RWPE1 (cell line): ENCODE measurements at regions not wholly inside any gene's neighbourhood (a gene's known extent, or its start where the extent isn't known, plus 50 kb on each side); places are given as distances from the start of the nearest gene placed in this dataset.

Experiments
- CTCF ChIA-PET: fragments of 350-600 bp; sonication (Branson Sonifier 250); formaldehyde crosslinking; extraction: SDS; loops from one replicate; lab custom pipeline; 2021; lab: Yijun Ruan, JAX
- POLR2A ChIA-PET: fragments of 400-600 bp; formaldehyde crosslinking; extraction: SDS; loops from one replicate; lab custom pipeline; 2020; ENCODE audit warnings: antibody characterized with exemption; ENCODE audit not compliant: low non-redundant PET; lab: Yijun Ruan, JAX
- DNase-seq: peaks from one replicate; pipeline ENCODE4 v3.0.0; 2012; ENCODE audit warnings: low spot score
- H3K27ac ChIP-seq: fragments of 450-650 bp; 2 replicates; pipeline ENCODE4 v1.5.1; 2017
- CTCF ChIP-seq: fragments of 450-650 bp; conservative IDR thresholded peaks from 2 replicates; pipeline ENCODE4 v1.5.1; 2017; ENCODE audit warnings: low read depth, mild to moderate bottlenecking

DNA sequence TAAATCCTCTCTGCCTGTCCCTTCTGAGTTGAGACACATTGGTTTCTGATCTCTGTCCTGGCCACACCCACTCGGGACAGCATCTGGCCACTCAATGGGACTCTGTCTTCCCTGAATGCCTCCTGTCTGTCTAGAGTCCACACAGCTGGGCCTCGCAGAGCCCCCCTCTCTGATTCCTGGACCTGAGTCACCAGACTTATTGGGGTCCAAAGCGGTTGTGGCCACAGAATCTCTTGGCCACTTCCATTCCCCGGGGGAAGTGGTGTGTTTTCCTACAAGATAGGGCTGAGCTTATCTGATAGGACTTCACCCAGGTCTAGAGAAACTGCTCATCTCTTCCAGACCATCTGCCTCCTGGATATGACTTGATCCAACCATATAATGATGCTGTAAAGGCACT is 57.4 kb upstream of the WNT11 start:
- CTCF ChIA-PET: no interaction called here
- TF ChIP-seq CTCF: no peak
- no peak for DNase-seq

GRCh38 chr11:76263166-76263565 is 56.9 kb upstream of the WNT11 start:
- no peak overlapping the region for H3K27ac ChIP-seq
- CTCF ChIA-PET: no interaction called here
- POLR2A ChIA-PET: no interaction called here
- no peak for TF ChIP-seq CTCF
- no peak for DNase-seq

More for the DNA sequence above, 57.4 kb upstream of the WNT11 start:
- H3K27ac ChIP-seq: no peak overlapping the region
- POLR2A ChIA-PET: no interaction called here

- no peak overlapping the region for H3K27ac ChIP-seq
- POLR2A ChIA-PET: no interaction called here
- CTCF ChIA-PET: no interaction called here
- no peak for DNase-seq
- no peak for TF ChIP-seq CTCF
Observed at GRCh38 chr11:76260296-76260925, 54.1 kb upstream of the WNT11 start.

- CTCF ChIA-PET: no interaction called here
- no peak for TF ChIP-seq CTCF
- H3K27ac ChIP-seq: no peak overlapping the region
- DNase-seq: no peak
- POLR2A ChIA-PET: no interaction called here
Observed at GRCh38 chr11:76259299-76259908, 53.1 kb upstream of the WNT11 start.

DNA sequence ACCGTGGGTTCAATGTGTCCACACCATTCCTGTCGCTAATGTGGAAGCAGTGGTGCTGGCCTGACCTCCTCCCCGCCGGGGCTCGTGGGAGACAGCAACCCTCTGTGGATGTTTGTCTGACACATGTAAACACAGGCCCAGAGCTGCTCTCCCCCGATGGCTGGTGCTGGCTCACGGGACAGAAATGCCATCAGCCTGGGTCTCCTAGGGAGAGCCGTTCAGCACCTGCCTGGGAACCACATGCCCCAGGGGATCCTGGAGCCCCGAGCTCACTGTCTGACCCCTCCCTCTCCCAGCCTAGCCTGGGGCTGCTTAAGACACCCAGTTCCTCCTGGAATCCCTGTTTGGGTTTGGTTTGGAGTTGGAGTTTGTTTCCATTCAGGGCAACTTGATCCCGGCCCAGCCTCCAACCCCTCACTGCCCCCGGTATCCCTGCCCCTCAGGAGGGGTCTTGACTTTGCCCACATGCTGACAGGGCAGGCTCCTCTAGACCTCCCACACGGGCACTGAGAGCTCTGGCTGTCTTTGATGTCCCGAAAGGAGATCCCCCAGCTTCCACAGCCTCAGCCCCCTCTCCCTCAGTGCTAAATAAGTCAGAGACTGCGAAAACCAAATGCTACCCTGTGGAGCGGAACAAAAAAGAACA is 50.9 kb upstream of the WNT11 start:
- ChIA-PET POLR2A (no interaction called here), CTCF (no interaction called here)
- DNase-seq: no peak
- TF ChIP-seq CTCF: no peak
- no peak overlapping the region for H3K27ac ChIP-seq

GRCh38 chr11:76256448-76256847 is 50.1 kb upstream of the WNT11 start:
- no peak for TF ChIP-seq CTCF
- no peak overlapping the region for H3K27ac ChIP-seq
- no peak for DNase-seq
- POLR2A ChIA-PET: no interaction called here
- CTCF ChIA-PET: no interaction called here
